BLaER1 (cell line): ENCODE measurements at regions not wholly inside any gene's neighbourhood (a gene's known extent, or its start where the extent isn't known, plus 50 kb on each side); places are given as distances from the start of the nearest gene placed in this dataset.
"Not testable (repeated sequence)": the region's sequence is repeated elsewhere in the genome, so short reads cannot be mapped to it uniquely, and the experiment has no call there.

Source experiments
- H3K27ac ChIP-seq: shearing (Covaris generic); formaldehyde crosslinking; 2 replicates; pipeline ENCODE4 v1.8.1; 2022
- H3K27me3 ChIP-seq: shearing (Covaris generic); formaldehyde crosslinking; 2 replicates; pipeline ENCODE4 v1.8.1; 2022
- H3K36me3 ChIP-seq: shearing (Covaris generic); formaldehyde crosslinking; 2 replicates; pipeline ENCODE4 v1.8.1; 2022
- H3K4me1 ChIP-seq: shearing (Covaris generic); formaldehyde crosslinking; 2 replicates; pipeline ENCODE4 v1.8.1; 2022
- H3K4me2 ChIP-seq: shearing (Covaris generic); formaldehyde crosslinking; 2 replicates; pipeline ENCODE4 v1.8.1; 2022
- H3K4me3 ChIP-seq: shearing (Covaris generic); formaldehyde crosslinking; 2 replicates; pipeline ENCODE4 v1.8.1; 2022
- H3K9ac ChIP-seq: shearing (Covaris generic); formaldehyde crosslinking; 2 replicates; pipeline ENCODE4 v1.8.1; 2022
- H3K9me3 ChIP-seq: shearing (Covaris generic); formaldehyde crosslinking; 2 replicates; pipeline ENCODE4 v1.8.1; 2022
- H4K20me1 ChIP-seq: shearing (Covaris generic); formaldehyde crosslinking; 2 replicates; pipeline ENCODE4 v1.8.1; 2022
- Cebpa-rat ChIP-seq: shearing (Covaris generic); IDR thresholded peaks from 2 replicates; pipeline ENCODE4 v1.8.1; 2022

- H3K4me2 ChIP-seq = no peak overlapping the region
- H3K9ac ChIP-seq = no peak overlapping the region
- no peak overlapping the region for H3K4me3 ChIP-seq
- H3K27me3 ChIP-seq = no peaks in the 10 kb centered on the region
- no peaks in the 10 kb centered on the region for H3K4me1 ChIP-seq
- no peaks in the 10 kb centered on the region for H4K20me1 ChIP-seq
- TF ChIP-seq Cebpa-rat = no peak
- no peak overlapping the region for H3K27ac ChIP-seq
- H3K36me3 ChIP-seq = no peaks in the 10 kb centered on the region
- H3K9me3 ChIP-seq = peaks cover 26% of the 10 kb centered on the region
Observed at GRCh38 chr2:240258685-240259084, 118.2 kb upstream of the OTOS start.

- peaks cover 31% of the 10 kb centered on the region for H3K9me3 ChIP-seq
- TF ChIP-seq Cebpa-rat = no peak
- H3K4me1 ChIP-seq = no peaks in the 10 kb centered on the region
- H3K27ac ChIP-seq = no peak overlapping the region
- H4K20me1 ChIP-seq = no peaks in the 10 kb centered on the region
- H3K27me3 ChIP-seq = no peaks in the 10 kb centered on the region
- H3K4me3 ChIP-seq = no peak overlapping the region
- no peaks in the 10 kb centered on the region for H3K36me3 ChIP-seq
- H3K9ac ChIP-seq = no peak overlapping the region
- H3K4me2 ChIP-seq = no peak overlapping the region
Observed at GRCh38 chr2:240259201-240259923, 118.9 kb upstream of the OTOS start.

- no peaks in the 10 kb centered on the region for H3K4me1 ChIP-seq
- no peak overlapping the region for H3K27ac ChIP-seq
- H3K4me2 ChIP-seq = no peak overlapping the region
- no peak overlapping the region for H3K9ac ChIP-seq
- H3K36me3 ChIP-seq = no peaks in the 10 kb centered on the region
- TF ChIP-seq Cebpa-rat = no peak
- no peaks in the 10 kb centered on the region for H4K20me1 ChIP-seq
- no peak overlapping the region for H3K4me3 ChIP-seq
- H3K27me3 ChIP-seq = no peaks in the 10 kb centered on the region
- peaks cover 33% of the 10 kb centered on the region for H3K9me3 ChIP-seq
Observed at GRCh38 chr2:240259924-240260529, 119.6 kb upstream of the OTOS start.

- Histone ChIP-seq H3K9ac (no peak overlapping the region), H3K9me3 (peaks cover 36% of the 10 kb centered on the region), H3K36me3 (no peaks in the 10 kb centered on the region), H3K4me3 (no peak overlapping the region), H3K27ac (no peak overlapping the region), H4K20me1 (no peaks in the 10 kb centered on the region), H3K4me2 (no peak overlapping the region), H3K27me3 (no peaks in the 10 kb centered on the region), H3K4me1 (no peaks in the 10 kb centered on the region)
- TF ChIP-seq Cebpa-rat = no peak
Observed at GRCh38 chr2:240260664-240261063, 120.2 kb upstream of the OTOS start.

- not testable (repeated sequence) for H3K27ac ChIP-seq, H3K9ac ChIP-seq, H3K27me3 ChIP-seq, H3K4me1 ChIP-seq, H3K4me3 ChIP-seq, H4K20me1 ChIP-seq, H3K4me2 ChIP-seq, H3K36me3 ChIP-seq
- peaks cover 36% of the 10 kb centered on the region for H3K9me3 ChIP-seq
Observed at GRCh38 chr2:240262578-240262977, 122.1 kb upstream of the OTOS start.

- H3K4me3 ChIP-seq = no peak overlapping the region
- H3K27me3 ChIP-seq = no peaks in the 10 kb centered on the region
- H4K20me1 ChIP-seq = no peaks in the 10 kb centered on the region
Observed at GRCh38 chr2:240269380-240269779, 128.9 kb upstream of the OTOS start.

GRCh38 chr2:240269886-240270285 lies 129.4 kb upstream of the OTOS start:
- Histone ChIP-seq H3K36me3 (no peaks in the 10 kb centered on the region), H3K4me2 (no peak overlapping the region), H3K9ac (no peak overlapping the region), H3K4me1 (peaks cover 10% of the 10 kb centered on the region), H3K4me3 (no peak overlapping the region), H3K9me3 (peaks cover 25% of the 10 kb centered on the region), H3K27ac (no peak overlapping the region), H3K27me3 (no peaks in the 10 kb centered on the region), H4K20me1 (no peaks in the 10 kb centered on the region)
- no peak for TF ChIP-seq Cebpa-rat

More at GRCh38 chr2:240269380-240269779, 128.9 kb upstream of the OTOS start:
- Histone ChIP-seq H3K9me3 (peaks cover 26% of the 10 kb centered on the region), H3K4me1 (peaks cover 5% of the 10 kb centered on the region), H3K36me3 (no peaks in the 10 kb centered on the region), H3K9ac (no peak overlapping the region), H3K4me2 (no peak overlapping the region), H3K27ac (no peak overlapping the region)
- TF ChIP-seq Cebpa-rat = no peak

GRCh38 chr2:240271716-240272341 lies 131.4 kb upstream of the OTOS start:
- no peaks in the 10 kb centered on the region for H3K27me3 ChIP-seq
- no peak overlapping the region for H3K4me2 ChIP-seq
- peaks cover 20% of the 10 kb centered on the region for H3K9me3 ChIP-seq
- H3K4me3 ChIP-seq = no peak overlapping the region
- no peak for TF ChIP-seq Cebpa-rat
- no peaks in the 10 kb centered on the region for H3K36me3 ChIP-seq
- no peaks in the 10 kb centered on the region for H4K20me1 ChIP-seq
- H3K4me1 ChIP-seq = peaks cover 24% of the 10 kb centered on the region
- H3K27ac ChIP-seq = no peak overlapping the region
- no peak overlapping the region for H3K9ac ChIP-seq

- H3K4me1 ChIP-seq = peaks cover 24% of the 10 kb centered on the region
- peak overlapping the region; percentile 33; the same call in 1 of the 2 replicates for H3K4me2 ChIP-seq
- H4K20me1 ChIP-seq = no peaks in the 10 kb centered on the region
- H3K9ac ChIP-seq = no peak overlapping the region
- no peak overlapping the region for H3K27ac ChIP-seq
- no peaks in the 10 kb centered on the region for H3K36me3 ChIP-seq
- H3K27me3 ChIP-seq = no peaks in the 10 kb centered on the region
- TF ChIP-seq Cebpa-rat = no peak
- no peak overlapping the region for H3K4me3 ChIP-seq
- peaks cover 20% of the 10 kb centered on the region for H3K9me3 ChIP-seq
Observed at GRCh38 chr2:240275386-240275785, 134.9 kb upstream of the OTOS start.

GRCh38 chr2:240277073-240277806 lies 136.8 kb upstream of the OTOS start:
- peaks cover 13% of the 10 kb centered on the region; the same call in 1 of the 2 replicates for H3K9me3 ChIP-seq
- H3K36me3 ChIP-seq = no peaks in the 10 kb centered on the region
- no peak overlapping the region for H3K9ac ChIP-seq
- no peak overlapping the region for H3K27ac ChIP-seq
- no peaks in the 10 kb centered on the region for H3K27me3 ChIP-seq
- H3K4me1 ChIP-seq = peaks cover 24% of the 10 kb centered on the region
- no peaks in the 10 kb centered on the region for H4K20me1 ChIP-seq
- no peak for TF ChIP-seq Cebpa-rat
- no peak overlapping the region for H3K4me2 ChIP-seq
- no peak overlapping the region for H3K4me3 ChIP-seq
